ENCODE measurements at regions not wholly inside any gene's neighbourhood (a gene's known extent, or its start where the extent isn't known, plus 50 kb on each side); places are given as distances from the start of the nearest gene placed in this dataset.

- no peak for DNase-seq
Measured at GRCh38 chr3:21801631-21802030, 50.6 kb upstream of the ZNF385D start.

- DNase-seq: no peak
Measured at GRCh38 chr3:21803604-21804003, 52.6 kb upstream of the ZNF385D start.

GRCh38 chr3:21804330-21804729, 53.3 kb upstream of the ZNF385D start:
- no peak for DNase-seq

- no peak for DNase-seq
Measured at GRCh38 chr3:21806733-21807132, 55.7 kb upstream of the ZNF385D start.

GRCh38 chr3:21825684-21826083, 74.7 kb upstream of the ZNF385D start:
- DNase-seq: no peak

- no peak for DNase-seq
Measured at GRCh38 chr3:21826416-21826815, 75.4 kb upstream of the ZNF385D start.

- DNase-seq: no peak
Measured at GRCh38 chr3:21830541-21830940, 79.5 kb upstream of the ZNF385D start.

GRCh38 chr3:21835264-21835663, 84.3 kb upstream of the ZNF385D start:
- DNase-seq: no peak

GRCh38 chr3:21836227-21836626, 85.2 kb upstream of the ZNF385D start:
- no peak for DNase-seq

- DNase-seq: no peak
Measured at GRCh38 chr3:21839176-21839575, 88.2 kb upstream of the ZNF385D start.

- DNase-seq: peak; percentile 33
Measured at GRCh38 chr3:21839592-21839991, 88.6 kb upstream of the ZNF385D start.

GRCh38 chr3:21847005-21847404, 96.0 kb upstream of the ZNF385D start:
- no peak for DNase-seq

GRCh38 chr3:21859124-21860081, 108.4 kb upstream of the ZNF385D start:
- no peak for DNase-seq

GRCh38 chr3:21860082-21860475, 109.1 kb upstream of the ZNF385D start:
- no peak for DNase-seq

- DNase-seq: no peak
Measured at GRCh38 chr3:21860657-21861056, 109.6 kb upstream of the ZNF385D start.

- DNase-seq: no peak
Measured at GRCh38 chr3:21876782-21877181, 125.8 kb upstream of the ZNF385D start.

GRCh38 chr3:21877214-21877754, 126.3 kb upstream of the ZNF385D start:
- DNase-seq: no peak

GRCh38 chr3:21879184-21879886, 128.3 kb upstream of the ZNF385D start:
- no peak for DNase-seq

- no peak for DNase-seq
Measured at GRCh38 chr3:21888656-21889055, 137.6 kb upstream of the ZNF385D start.

- DNase-seq: no peak
Measured at GRCh38 chr3:21889166-21889565, 138.2 kb upstream of the ZNF385D start.

GRCh38 chr3:21892104-21892503, 141.1 kb upstream of the ZNF385D start:
- DNase-seq: no peak

GRCh38 chr3:21893242-21893641, 142.2 kb upstream of the ZNF385D start:
- peak; percentile 20 for DNase-seq

- peak; percentile 55 for DNase-seq
Measured at GRCh38 chr3:21894459-21895340, 143.7 kb upstream of the ZNF385D start.
